Right forelimb (tissue), 1 donor: ENCODE measurements at regions not wholly inside any gene's neighbourhood (a gene's known extent, or its start where the extent isn't known, plus 50 kb on each side); places are given as distances from the start of the nearest gene placed in this dataset.

ENCODE experiments used
- DNase-seq: peaks from one replicate; pipeline ENCODE4 v3.0.0-alpha.2; 2018

DNA sequence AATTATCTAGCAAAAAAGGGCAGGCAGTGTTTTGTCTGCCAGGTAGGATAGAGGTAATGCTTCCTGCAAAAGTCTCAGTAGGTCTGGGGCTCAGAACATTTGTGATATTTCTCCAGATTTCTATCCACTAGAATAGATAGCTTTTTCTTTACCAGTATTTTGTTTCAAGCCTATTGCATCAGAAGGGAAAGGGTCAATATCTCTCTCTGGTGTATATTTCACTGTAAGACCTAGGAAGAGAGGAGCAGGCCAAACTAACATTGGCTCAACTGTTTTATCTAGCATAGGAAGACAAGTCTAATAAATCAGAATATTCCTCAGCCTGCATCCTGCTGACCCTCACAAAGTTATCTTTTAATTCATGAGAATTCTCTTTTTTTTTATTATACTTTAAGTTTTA lies 106.7 kb upstream of the DAAM1 start:
- no peak for DNase-seq

GRCh38 chr14:59085207-59085739 lies 103.2 kb upstream of the DAAM1 start:
- no peak for DNase-seq

GRCh38 chr14:59086241-59086882 lies 102.1 kb upstream of the DAAM1 start:
- DNase-seq: no peak

DNA sequence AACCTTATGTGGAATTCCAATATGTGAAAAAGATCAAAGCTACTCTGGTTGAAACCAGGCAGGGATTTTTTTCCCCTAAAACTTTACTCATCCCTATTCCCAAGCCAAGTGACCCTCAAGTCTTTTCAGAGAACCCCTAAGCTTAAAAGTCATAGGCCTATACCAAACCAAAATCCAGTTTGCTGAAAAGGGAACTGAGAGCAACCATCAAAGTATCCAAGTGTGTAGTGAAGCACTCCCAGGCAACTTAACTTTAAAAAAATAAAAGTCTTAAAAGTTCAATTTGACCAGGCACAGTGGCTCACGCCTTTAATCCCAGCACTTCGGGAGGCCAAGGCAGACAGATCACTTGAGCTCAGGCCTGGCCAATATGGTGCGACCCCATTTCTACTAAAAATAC lies 101.2 kb upstream of the DAAM1 start:
- DNase-seq: no peak

GRCh38 chr14:59087711-59088110 lies 100.8 kb upstream of the DAAM1 start:
- DNase-seq: no peak

DNA sequence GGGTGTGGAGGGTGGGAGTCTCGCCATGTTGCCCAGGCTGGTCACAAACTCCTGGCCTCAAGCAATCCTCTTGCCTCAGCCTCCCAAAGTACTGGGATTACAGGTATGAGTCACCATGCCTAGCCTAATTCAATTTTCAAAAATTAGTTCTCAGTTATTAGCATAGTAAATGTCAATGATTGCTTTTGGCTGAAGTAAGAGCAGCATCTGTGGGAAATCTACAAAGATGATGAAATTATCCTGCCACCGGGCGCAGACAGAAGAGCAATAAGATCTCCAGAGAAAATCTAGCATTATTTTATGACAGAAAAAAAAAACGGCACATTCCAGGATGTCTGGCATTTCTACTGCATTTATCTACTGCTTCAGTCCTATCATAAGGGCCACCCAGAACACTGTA lies 97.9 kb upstream of the DAAM1 start:
- DNase-seq: no peak

DNA sequence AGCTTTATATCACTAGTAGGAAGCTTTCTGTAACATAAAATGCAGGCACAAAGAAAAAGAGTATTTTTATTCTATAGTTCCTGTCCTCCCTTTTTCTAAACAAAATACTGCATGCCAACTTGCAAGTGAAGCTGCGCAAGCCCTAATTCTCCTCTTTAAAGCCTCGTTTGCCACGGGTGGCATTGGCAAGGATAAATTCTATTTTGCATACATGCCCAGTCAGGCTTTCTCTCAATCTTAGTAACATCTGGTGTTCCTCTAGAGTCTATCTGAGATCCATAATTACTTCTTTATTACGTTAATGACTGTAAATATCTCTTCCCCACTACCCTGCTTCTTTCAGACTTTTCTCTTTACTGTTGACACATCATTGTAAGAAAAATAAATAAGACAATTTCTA lies 97.1 kb upstream of the DAAM1 start:
- no peak for DNase-seq

DNA sequence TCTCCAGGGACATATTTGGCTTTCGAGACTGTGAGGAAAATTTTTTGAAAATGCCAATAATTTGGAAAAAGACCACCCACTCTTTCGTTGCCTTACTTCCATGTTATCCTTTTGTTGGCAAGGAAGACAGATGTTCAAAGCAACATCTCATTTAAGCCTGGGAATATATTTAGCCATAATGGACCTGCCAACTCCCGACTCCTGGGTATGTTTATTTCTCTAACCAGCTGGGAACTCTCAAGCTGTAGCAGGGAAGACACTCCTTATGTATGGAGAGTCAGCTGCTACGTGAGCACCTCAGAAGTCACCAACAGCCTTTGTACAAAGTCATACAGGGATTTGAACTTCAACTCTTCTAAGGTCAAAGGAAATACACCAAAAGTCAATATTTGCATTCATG lies 96.5 kb upstream of the DAAM1 start:
- DNase-seq: no peak

DNA sequence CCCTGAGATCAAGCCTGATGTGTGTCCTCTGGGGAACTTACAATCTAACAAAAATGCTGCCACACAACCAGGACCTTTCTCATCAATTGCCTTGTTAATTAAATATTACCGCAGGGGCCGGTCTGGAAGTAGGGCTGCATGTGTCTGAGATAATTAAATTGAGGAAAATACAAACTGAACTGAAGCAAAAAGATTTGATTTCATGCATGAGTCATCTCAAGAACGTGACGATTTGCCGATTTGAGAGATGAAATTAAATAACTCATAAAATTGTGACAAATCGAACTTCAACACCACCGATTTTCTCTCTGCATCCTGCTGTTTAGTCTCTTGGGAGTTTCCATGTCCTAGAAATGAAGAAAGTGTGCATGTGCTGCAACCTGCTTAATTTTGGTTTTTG lies 94.6 kb upstream of the DAAM1 start:
- DNase-seq: no peak

- DNase-seq: no peak
Observed at GRCh38 chr14:59096303-59096702, 92.2 kb upstream of the DAAM1 start.

DNA sequence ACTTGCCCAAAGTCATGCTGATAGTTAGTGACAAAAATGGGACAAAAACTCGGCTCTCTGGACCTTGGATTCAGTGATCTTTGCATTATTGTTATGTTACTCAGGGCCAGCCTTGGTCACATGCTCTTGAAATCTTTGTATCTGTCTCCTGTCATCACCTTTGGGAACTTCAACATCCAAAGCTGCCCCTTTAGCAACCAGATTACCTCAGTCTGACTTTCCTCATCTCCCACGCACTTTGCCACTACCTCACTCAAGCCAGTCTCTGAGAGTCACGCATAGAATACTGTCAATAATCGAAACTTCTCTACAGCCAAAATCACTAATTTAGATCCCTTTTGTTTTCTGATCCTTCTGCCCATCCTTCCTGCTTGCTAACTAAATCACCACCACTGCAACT lies 90.8 kb upstream of the DAAM1 start:
- DNase-seq: no peak

GRCh38 chr14:59098377-59098776 lies 90.1 kb upstream of the DAAM1 start:
- DNase-seq: no peak

- no peak for DNase-seq
Observed at GRCh38 chr14:59100205-59100604, 88.3 kb upstream of the DAAM1 start.

DNA sequence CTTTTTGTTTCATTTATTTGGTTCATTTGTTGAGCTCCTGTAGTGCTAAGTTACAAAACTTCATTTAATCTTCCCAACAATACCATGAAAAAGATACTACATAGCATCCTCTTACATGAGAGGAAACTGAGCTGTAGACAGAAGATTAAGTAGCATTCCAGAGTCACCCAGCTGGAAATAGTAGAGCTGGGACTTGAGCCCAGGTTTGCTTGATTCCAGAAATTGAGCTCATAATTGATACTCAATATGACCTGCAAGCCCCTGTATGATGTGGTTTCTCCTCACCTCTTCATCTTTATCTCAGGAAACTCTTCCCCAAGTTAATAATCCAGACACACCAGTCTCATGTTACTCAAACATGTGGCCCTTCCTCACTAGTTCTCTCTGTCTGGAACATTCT lies 87.0 kb upstream of the DAAM1 start:
- no peak for DNase-seq

DNA sequence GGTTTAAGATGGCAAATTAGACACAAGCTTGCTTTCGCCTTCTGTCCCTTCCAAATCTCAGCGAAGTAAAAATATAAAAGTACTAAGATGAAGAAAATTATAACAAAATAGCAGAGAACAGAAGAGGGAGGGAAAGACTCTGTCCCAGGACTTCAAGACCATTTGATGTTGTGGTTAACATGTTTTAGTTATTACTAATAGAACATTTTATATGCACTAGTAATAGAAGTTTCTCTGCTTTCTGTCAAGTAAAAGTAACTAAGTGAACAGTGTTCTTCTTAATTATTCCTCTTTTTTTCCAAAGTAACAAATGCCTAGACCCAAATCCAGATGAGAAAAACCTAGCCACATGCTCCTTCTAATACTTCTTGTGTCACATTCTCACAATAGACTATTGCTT lies 85.1 kb upstream of the DAAM1 start:
- no peak for DNase-seq

DNA sequence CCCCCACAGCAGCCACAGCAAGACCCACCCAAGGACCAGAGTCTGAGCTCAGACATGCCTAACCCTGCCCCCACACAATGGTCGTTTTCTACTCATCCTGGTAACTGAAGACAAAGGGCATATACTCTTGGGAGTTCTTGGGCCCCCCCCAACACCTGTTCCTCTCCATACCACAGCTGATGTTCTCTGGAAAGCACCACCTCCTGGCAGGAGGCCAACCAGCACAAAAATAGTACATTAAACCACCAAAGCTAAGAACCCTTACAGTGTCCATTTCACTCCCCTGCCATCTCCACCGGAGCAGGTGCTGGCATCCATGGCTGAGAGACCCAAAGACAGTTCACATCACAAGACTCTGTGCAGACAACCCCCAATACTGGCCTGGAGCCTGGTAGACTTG lies 80.6 kb upstream of the DAAM1 start:
- no peak for DNase-seq

DNA sequence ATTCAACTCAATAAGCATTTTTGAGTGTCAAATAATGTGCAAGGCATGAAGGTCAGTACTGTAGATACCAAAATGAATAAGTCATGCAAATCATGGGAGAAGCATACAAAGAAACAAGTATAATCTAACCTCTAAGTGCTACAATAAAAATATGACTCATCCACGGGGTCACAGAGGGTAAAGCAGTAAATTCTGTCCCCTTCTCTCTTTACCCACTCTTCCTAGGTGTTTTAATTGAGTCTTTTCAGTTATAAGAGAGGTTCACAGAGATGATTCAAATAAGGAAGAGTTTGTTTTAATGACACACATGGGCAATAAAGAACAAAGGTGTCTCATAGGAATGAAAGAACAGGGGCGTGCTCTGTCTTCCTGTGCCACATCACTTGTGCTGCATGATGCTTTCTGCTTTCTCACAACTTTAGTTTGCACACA lies 71.5 kb upstream of the DAAM1 start:
- DNase-seq: no peak

- DNase-seq: no peak
Observed at GRCh38 chr14:59117754-59118528, 70.5 kb upstream of the DAAM1 start.

DNA sequence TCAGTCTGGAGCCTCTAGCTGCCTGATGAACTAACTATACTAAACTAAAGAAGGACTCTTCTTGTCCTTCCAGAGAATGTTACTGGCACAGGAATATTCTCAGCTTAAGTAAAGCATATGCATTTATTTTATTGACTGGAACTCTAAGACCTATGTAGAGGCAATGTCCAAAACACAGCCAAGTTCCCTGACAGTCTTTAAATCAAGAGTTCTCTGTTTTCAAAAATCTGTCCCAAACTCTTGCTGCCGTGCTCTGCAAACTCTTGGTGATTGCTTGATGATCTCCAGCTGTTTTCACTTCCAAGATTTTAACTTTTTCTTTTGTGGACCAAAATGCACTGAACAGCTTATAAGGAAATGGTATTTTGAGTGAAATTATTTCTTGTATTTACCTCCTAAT lies 67.5 kb upstream of the DAAM1 start:
- no peak for DNase-seq

- no peak for DNase-seq
Observed at GRCh38 chr14:59123531-59123930, 64.9 kb upstream of the DAAM1 start.

GRCh38 chr14:59123975-59124374 lies 64.5 kb upstream of the DAAM1 start:
- DNase-seq: no peak

- no peak for DNase-seq
Observed at GRCh38 chr14:59125156-59125555, 63.3 kb upstream of the DAAM1 start.

DNA sequence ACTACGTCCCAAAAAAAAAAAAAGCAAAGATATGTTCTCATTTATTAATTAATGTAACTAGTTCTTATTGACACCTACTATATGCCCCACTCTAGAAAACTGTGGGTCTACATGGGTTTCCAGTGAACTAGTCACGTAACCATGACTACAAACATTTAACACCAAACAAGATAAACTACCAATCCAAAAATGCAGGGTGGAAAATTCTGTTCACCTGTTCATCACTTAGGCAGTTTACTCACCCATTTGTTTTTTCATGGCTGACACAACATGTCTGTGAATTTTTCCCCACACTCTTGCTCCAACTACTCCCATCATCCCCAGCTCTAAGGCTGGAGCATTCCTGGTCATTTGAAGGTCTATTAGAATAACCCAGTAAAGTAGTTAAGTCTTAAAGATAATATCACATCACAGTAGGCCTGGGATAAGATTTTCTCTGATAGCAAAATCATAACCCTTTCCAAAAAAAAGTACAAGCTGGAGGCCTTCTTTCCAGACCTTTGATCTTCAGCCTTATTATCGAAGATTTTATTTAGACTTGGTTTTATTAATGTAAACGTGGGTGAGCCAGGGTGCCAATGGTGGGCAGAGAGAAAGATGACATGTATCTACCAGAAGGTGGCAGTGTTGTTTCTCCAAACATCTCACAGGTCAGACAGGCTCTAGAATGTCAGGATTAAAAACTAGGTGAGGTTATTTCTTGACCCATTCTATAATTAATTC lies 61.6 kb upstream of the DAAM1 start:
- no peak for DNase-seq

DNA sequence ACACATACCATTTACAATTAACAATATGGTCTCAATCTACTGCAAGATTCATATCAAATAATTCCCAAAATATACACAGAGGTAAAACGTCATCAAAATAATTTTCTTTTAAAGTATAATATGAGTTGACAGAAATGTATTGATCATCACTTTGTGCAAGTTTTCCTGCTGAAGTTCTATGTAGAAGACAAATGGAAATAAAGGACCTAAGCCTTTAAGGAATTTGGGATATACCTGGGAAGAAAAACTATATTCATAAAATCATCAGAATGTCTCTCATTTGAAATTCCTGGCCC lies 61.1 kb upstream of the DAAM1 start:
- no peak for DNase-seq
